Parathyroid adenoma (tissue), 2 donors: ENCODE measurements at regions not wholly inside any gene's neighbourhood (a gene's known extent, or its start where the extent isn't known, plus 50 kb on each side); places are given as distances from the start of the nearest gene placed in this dataset.

Source experiments
- H2AFZ ChIP-seq: fragments of 300-600 bp; sonication (generic); one replicate; pipeline ENCODE4 v1.7.0; 2017; ENCODE audit warnings: antibody characterized with exemption, mild to moderate bottlenecking
- H3K27ac ChIP-seq: fragments of 300-600 bp; sonication (generic); one replicate; pipeline ENCODE4 v1.7.0; 2017
- H3K27me3 ChIP-seq: fragments of 300-600 bp; sonication (generic); one replicate; pipeline ENCODE4 v1.7.0; 2017; ENCODE audit warnings: low read length; ENCODE audit not compliant: control insufficient read depth, insufficient read depth
- H3K36me3 ChIP-seq: fragments of 300-600 bp; sonication (generic); one replicate; pipeline ENCODE4 v1.7.0; 2017; ENCODE audit warnings: low read length; ENCODE audit not compliant: control insufficient read depth, insufficient read depth
- H3K4me1 ChIP-seq: fragments of 300-600 bp; sonication (generic); one replicate; pipeline ENCODE4 v1.7.0; 2017; ENCODE audit warnings: control low read depth
- H3K4me2 ChIP-seq: fragments of 300-600 bp; sonication (generic); one replicate; pipeline ENCODE4 v1.7.0; 2017; ENCODE audit warnings: low read length
- H3K4me3 ChIP-seq: fragments of 300-600 bp; sonication (generic); one replicate; pipeline ENCODE4 v1.7.0; 2017; ENCODE audit warnings: low read depth, low read length
- H3K79me2 ChIP-seq: fragments of 300-600 bp; sonication (generic); one replicate; pipeline ENCODE4 v1.7.0; 2017; ENCODE audit warnings: control low read depth
- H3K9ac ChIP-seq: fragments of 300-600 bp; sonication (generic); one replicate; pipeline ENCODE4 v1.7.0; 2017; ENCODE audit warnings: mild to moderate bottlenecking
- H3K9me3 ChIP-seq: fragments of 300-600 bp; sonication (generic); one replicate; pipeline ENCODE4 v1.7.0; 2017; ENCODE audit warnings: low read length; ENCODE audit not compliant: control insufficient read depth
- TF ChIP-seq, protein P1 (sequence below): fragments of 300-600 bp; sonication (generic); IDR thresholded peaks from one replicate; pipeline ENCODE4 v1.7.0; 2017; ENCODE audit warnings: antibody characterized with exemption, mild to moderate bottlenecking
- donor health status: primary hyperparathyroidism.

GRCh38 chr2:133849341-133849740 is 281.1 kb upstream of the NCKAP5 start:
- Histone ChIP-seq H3K4me3 (no peak overlapping the region), H3K36me3 (no peaks in the 10 kb centered on the region), H3K9ac (no peak overlapping the region), H3K4me2 (no peak overlapping the region), H3K4me1 (no peaks in the 10 kb centered on the region), H2AFZ (no peak overlapping the region), H3K9me3 (no peaks in the 10 kb centered on the region), H3K27me3 (no peaks in the 10 kb centered on the region), H3K79me2 (no peaks in the 10 kb centered on the region), H3K27ac (no peak overlapping the region)
- TF ChIP-seq, protein P1, sequence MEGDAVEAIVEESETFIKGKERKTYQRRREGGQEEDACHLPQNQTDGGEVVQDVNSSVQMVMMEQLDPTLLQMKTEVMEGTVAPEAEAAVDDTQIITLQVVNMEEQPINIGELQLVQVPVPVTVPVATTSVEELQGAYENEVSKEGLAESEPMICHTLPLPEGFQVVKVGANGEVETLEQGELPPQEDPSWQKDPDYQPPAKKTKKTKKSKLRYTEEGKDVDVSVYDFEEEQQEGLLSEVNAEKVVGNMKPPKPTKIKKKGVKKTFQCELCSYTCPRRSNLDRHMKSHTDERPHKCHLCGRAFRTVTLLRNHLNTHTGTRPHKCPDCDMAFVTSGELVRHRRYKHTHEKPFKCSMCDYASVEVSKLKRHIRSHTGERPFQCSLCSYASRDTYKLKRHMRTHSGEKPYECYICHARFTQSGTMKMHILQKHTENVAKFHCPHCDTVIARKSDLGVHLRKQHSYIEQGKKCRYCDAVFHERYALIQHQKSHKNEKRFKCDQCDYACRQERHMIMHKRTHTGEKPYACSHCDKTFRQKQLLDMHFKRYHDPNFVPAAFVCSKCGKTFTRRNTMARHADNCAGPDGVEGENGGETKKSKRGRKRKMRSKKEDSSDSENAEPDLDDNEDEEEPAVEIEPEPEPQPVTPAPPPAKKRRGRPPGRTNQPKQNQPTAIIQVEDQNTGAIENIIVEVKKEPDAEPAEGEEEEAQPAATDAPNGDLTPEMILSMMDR: no peak

DNA sequence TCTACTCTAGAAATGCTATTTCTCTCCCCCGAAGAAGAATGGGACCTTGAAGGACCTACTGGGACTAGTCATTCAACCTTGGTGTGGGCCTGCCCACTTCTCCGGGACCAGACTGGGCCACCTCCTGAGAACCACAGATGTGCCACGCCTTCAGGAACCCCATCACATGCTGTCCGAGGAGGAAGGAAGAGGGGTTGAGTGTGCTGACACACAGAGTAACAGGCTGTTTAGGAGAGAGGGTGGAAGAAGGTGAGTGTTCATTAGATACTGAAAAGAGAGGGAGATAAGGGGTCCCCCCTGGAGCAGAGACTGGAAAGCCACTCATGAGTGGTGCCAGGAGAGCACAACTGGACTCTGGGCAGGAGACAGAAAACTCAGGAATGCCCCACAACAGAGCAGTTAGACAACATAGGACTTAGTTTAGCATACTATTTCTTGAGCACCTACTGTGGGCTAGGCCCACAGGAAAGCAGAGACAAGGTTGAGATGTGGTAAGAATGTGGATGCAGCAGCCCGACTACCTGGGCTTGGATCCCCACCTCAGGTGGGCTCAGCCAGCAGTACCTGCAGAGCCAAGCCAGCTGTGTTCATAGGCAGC is 286.4 kb upstream of the NCKAP5 start:
- H3K79me2 ChIP-seq: no peaks in the 10 kb centered on the region
- H3K27ac ChIP-seq: no peak overlapping the region
- H3K4me3 ChIP-seq: no peak overlapping the region
- no peak overlapping the region for H3K4me2 ChIP-seq
- TF ChIP-seq, protein P1: no peak
- H3K27me3 ChIP-seq: no peaks in the 10 kb centered on the region
- H3K36me3 ChIP-seq: no peaks in the 10 kb centered on the region
- H3K9ac ChIP-seq: no peak overlapping the region
- no peaks in the 10 kb centered on the region for H3K9me3 ChIP-seq
- no peak overlapping the region for H2AFZ ChIP-seq
- no peaks in the 10 kb centered on the region for H3K4me1 ChIP-seq

DNA sequence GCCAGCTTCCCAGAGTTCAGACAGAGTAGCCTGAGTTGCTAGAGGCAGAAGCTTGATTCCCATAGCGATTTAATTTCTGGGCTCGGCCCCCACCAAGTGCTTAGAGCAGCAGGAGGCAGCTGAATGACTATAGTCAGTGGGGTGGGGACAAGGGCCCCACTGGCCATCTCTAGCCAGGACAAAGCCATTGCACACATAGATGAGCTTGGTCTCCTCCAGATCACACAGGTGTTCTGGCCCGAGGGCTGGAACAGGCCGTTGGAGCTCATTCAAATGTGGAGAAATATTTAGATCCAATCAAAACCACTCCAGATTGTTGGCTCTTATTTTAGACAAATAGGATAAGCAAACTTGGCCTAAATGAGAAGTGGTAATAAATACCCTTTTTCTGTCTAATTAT is 287.3 kb upstream of the NCKAP5 start:
- no peaks in the 10 kb centered on the region for H3K9me3 ChIP-seq
- no peaks in the 10 kb centered on the region for H3K36me3 ChIP-seq
- H3K9ac ChIP-seq: no peak overlapping the region
- H3K79me2 ChIP-seq: no peaks in the 10 kb centered on the region
- no peak overlapping the region for H3K4me3 ChIP-seq
- no peak overlapping the region for H3K27ac ChIP-seq
- H3K4me2 ChIP-seq: no peak overlapping the region
- no peaks in the 10 kb centered on the region for H3K4me1 ChIP-seq
- H2AFZ ChIP-seq: no peak overlapping the region
- H3K27me3 ChIP-seq: no peaks in the 10 kb centered on the region
- TF ChIP-seq, protein P1: no peak

DNA sequence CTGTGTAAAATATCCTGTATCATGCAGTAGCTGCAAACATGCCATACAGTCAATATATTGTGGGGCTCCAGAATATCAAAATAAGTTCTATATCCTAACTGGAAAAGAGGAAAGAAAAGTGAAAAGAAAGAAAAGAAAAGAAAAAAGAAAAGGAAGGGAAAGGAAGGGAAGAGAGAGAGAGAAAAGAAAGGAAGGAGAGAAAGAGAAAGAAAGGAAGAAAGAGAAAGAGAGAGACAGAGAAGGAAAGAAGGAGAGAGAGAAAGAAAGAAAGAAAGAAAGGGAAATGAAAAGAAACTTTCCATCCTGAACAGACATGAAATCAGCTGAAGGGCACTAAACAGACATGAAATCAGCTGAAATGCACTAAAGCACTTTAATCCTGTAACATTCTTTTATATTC is 288.4 kb upstream of the NCKAP5 start:
- TF ChIP-seq, protein P1: no peak
- H3K4me1 ChIP-seq: no peaks in the 10 kb centered on the region
- no peaks in the 10 kb centered on the region for H3K79me2 ChIP-seq

GRCh38 chr2:133859578-133859977 is 291.3 kb upstream of the NCKAP5 start:
- no peak overlapping the region for H3K9ac ChIP-seq
- no peaks in the 10 kb centered on the region for H3K79me2 ChIP-seq
- TF ChIP-seq, protein P1: no peak
- H3K36me3 ChIP-seq: no peaks in the 10 kb centered on the region
- H3K27me3 ChIP-seq: no peaks in the 10 kb centered on the region
- no peak overlapping the region for H2AFZ ChIP-seq
- no peak overlapping the region for H3K4me3 ChIP-seq
- no peaks in the 10 kb centered on the region for H3K9me3 ChIP-seq
- no peaks in the 10 kb centered on the region for H3K4me1 ChIP-seq
- H3K4me2 ChIP-seq: no peak overlapping the region
- H3K27ac ChIP-seq: no peak overlapping the region

More for the DNA sequence above, 288.4 kb upstream of the NCKAP5 start:
- Histone ChIP-seq H3K27me3 (no peaks in the 10 kb centered on the region), H2AFZ (no peak overlapping the region), H3K4me2 (no peak overlapping the region), H3K36me3 (no peaks in the 10 kb centered on the region), H3K9ac (no peak overlapping the region), H3K27ac (no peak overlapping the region), H3K4me3 (no peak overlapping the region), H3K9me3 (no peaks in the 10 kb centered on the region)
